Mesendoderm (in vitro differentiated cells): ENCODE measurements at regions not wholly inside any gene's neighbourhood (a gene's known extent, or its start where the extent isn't known, plus 50 kb on each side); places are given as distances from the start of the nearest gene placed in this dataset.

ENCODE experiments used
- DNase-seq: peaks from one replicate; pipeline ENCODE4 v3.0.0; 2013
- H2AK5ac ChIP-seq: 2 replicates; pipeline ENCODE4 v1.6.1; 2013; ENCODE audit warnings: low read length, inconsistent platforms
- H2BK120ac ChIP-seq: 2 replicates; pipeline ENCODE4 v1.6.1; 2013; ENCODE audit warnings: low read depth, mild to moderate bottlenecking, low read length, moderate library complexity, mixed read lengths
- H2BK15ac ChIP-seq: replicated peaks from 2 replicates; pipeline ENCODE4 v1.6.1; 2013; ENCODE audit warnings: low read depth, mild to moderate bottlenecking, moderate library complexity
- H2BK5ac ChIP-seq: 2 replicates; pipeline ENCODE4 v1.6.1; 2013; ENCODE audit warnings: low read length, inconsistent platforms
- H3K18ac ChIP-seq: 2 replicates; pipeline ENCODE4 v1.6.1; 2013; ENCODE audit warnings: mild to moderate bottlenecking, low read length, mixed read lengths
- H3K23ac ChIP-seq: one replicate; pipeline ENCODE4 v1.6.1; 2013; ENCODE audit warnings: low read length
- H3K27ac ChIP-seq: 2 replicates; pipeline ENCODE4 v1.5.1; 2013; ENCODE audit warnings: low read depth, mild to moderate bottlenecking, inconsistent platforms, low read length, moderate library complexity
- H3K27me3 ChIP-seq: 2 replicates; pipeline ENCODE4 v1.6.1; 2013; ENCODE audit warnings: low read length, control low read depth, mild to moderate bottlenecking, inconsistent platforms; ENCODE audit not compliant: insufficient read depth, poor library complexity
- H3K36me3 ChIP-seq: 2 replicates; pipeline ENCODE4 v1.6.1; 2013; ENCODE audit warnings: low read length, inconsistent platforms; ENCODE audit not compliant: control insufficient read depth, insufficient read depth
- H3K4ac ChIP-seq: one replicate; pipeline ENCODE4 v1.6.1; 2013; ENCODE audit warnings: low read depth, mild to moderate bottlenecking, low read length, moderate library complexity
- H3K4me1 ChIP-seq: 2 replicates; pipeline ENCODE4 v1.6.1; 2013; ENCODE audit warnings: low read depth, low read length, inconsistent platforms; ENCODE audit not compliant: control insufficient read depth
- H3K4me2 ChIP-seq: 2 replicates; pipeline ENCODE4 v1.6.1; 2013; ENCODE audit warnings: low read length
- H3K4me3 ChIP-seq: 2 replicates; pipeline ENCODE4 v1.5.1; 2013; ENCODE audit warnings: mild to moderate bottlenecking, low read length
- H3K56ac ChIP-seq: one replicate; pipeline ENCODE4 v1.6.1; 2013; ENCODE audit warnings: low read length
- H3K79me1 ChIP-seq: 2 replicates; pipeline ENCODE4 v1.6.1; 2013; ENCODE audit warnings: low read length, inconsistent platforms
- H3K79me2 ChIP-seq: 2 replicates; pipeline ENCODE4 v1.6.1; 2013; ENCODE audit warnings: mild to moderate bottlenecking, low read length; ENCODE audit not compliant: control insufficient read depth, insufficient read depth
- H3K9ac ChIP-seq: 2 replicates; pipeline ENCODE4 v1.6.1; 2013; ENCODE audit warnings: low read length, inconsistent platforms
- H4K5ac ChIP-seq: one replicate; pipeline ENCODE4 v1.6.1; 2013; ENCODE audit warnings: low read length
- H4K8ac ChIP-seq: one replicate; pipeline ENCODE4 v1.6.1; 2013; ENCODE audit warnings: low read depth, mild to moderate bottlenecking, control low read depth, low read length, moderate library complexity
- WGBS: extraction: QIAGEN DNeasy Blood & Tissue Kit; methylation state at CpG from one replicate; pipeline ENCODE4 v1.1.7; 2013; ENCODE audit warnings: low lambda C conversion rate, missing lambda C conversion rate; ENCODE audit not compliant: insufficient coverage; ENCODE audit errors: extremely low coverage; 5-methylcytosine and 5-hydroxymethylcytosine counted together

DNA sequence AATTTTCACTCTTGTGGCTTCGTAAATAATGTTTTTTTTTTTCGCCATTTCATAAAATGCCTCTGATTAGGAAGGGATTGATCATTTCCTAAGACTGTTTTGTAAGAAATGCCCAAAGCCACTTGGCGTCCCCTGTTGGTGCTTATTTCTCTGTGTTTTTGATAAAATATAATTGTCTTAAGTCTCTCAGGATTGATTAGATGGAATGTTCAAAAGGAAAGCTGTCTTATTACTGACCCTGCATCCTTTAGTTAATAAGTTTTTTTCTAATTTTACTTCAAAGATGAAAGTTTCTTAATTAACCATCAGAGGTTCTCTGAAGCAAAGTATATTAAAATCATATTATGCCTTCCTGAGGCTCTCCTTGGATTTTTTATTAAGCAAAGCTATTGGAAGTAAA, 624.3 kb upstream of the TENM4 start:
- Histone ChIP-seq H2BK120ac (no peak overlapping the region), H4K8ac (no peak overlapping the region), H3K4ac (no peak overlapping the region), H3K27ac (no peak overlapping the region), H3K27me3 (no peaks in the 10 kb centered on the region), H3K4me3 (no peak overlapping the region), H3K9ac (no peak overlapping the region), H2BK5ac (no peak overlapping the region), H3K23ac (no peak overlapping the region), H4K5ac (no peak overlapping the region), H3K56ac (no peak overlapping the region), H3K18ac (no peak overlapping the region), H3K79me1 (no peaks in the 10 kb centered on the region), H2BK15ac (no peak overlapping the region), H3K36me3 (no peaks in the 10 kb centered on the region), H3K4me1 (peaks cover 4% of the 10 kb centered on the region), H2AK5ac (no peak overlapping the region), H3K4me2 (no peak overlapping the region), H3K79me2 (no peaks in the 10 kb centered on the region)
- no peak for DNase-seq
- no CpG with 5 or more reads among the region's 3 CpGs for WGBS

DNA sequence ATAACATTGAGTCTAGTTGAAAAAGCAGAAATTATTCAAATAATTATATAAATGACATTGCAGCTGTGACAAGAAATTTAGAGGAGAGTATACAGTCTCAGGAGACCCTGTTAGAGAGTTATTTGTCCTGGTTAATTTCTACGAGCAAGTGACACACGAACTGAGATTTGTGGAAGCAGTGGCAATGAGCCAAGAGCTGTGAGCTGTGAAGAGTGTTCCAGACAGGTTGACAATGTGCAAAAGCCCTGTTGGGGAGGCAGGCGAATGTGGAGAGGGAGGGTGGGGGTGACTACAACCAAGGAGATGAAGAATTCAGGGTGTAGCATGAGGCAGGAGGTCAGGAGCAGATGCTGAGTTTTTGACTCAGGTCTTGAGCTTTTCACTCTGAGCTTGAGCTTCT, 620.2 kb upstream of the TENM4 start:
- H3K9ac ChIP-seq = no peak overlapping the region
- DNase-seq = no peak
- no peak overlapping the region for H3K23ac ChIP-seq
- no peaks in the 10 kb centered on the region for H3K79me2 ChIP-seq
- H2BK5ac ChIP-seq = no peak overlapping the region
- H4K8ac ChIP-seq = no peak overlapping the region
- H3K4me2 ChIP-seq = no peak overlapping the region
- H2BK15ac ChIP-seq = no peak overlapping the region
- H3K36me3 ChIP-seq = no peaks in the 10 kb centered on the region
- H3K18ac ChIP-seq = no peak overlapping the region
- no peak overlapping the region for H3K56ac ChIP-seq
- H3K4me3 ChIP-seq = no peak overlapping the region
- no peak overlapping the region for H4K5ac ChIP-seq
- no peak overlapping the region for H2AK5ac ChIP-seq
- H3K27ac ChIP-seq = no peak overlapping the region
- no peak overlapping the region for H2BK120ac ChIP-seq
- peaks cover 4% of the 10 kb centered on the region for H3K4me1 ChIP-seq
- no peaks in the 10 kb centered on the region for H3K79me1 ChIP-seq
- H3K27me3 ChIP-seq = no peaks in the 10 kb centered on the region
- no CpG with 5 or more reads among the region's 3 CpGs for WGBS
- no peak overlapping the region for H3K4ac ChIP-seq

DNA sequence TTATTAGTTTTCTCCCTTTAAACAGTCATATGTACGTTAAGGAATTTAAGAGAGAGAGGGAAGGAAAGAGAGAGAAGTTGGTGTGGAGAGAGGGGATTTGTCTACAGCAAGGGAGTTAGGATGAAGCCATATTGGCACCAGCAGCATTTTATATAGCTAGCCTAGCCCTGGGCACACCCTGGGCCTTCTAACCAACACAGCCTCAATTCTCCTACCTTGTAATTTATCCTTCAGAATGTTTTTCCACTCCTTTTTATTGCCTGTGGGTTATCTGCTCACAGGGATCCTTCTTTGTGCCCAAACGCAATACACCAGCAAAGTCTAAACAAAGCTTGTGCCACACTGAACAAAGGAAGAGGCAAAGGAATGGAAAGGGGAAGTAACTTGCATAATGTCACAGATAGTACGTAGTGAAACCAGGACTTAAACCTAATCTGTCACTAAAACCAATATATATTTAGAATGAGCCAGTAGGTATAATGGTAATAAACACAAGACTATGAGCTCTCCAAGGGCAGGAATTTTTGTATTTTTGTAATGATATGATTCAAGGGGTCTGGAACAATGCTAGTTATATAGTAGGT, 613.8 kb upstream of the TENM4 start:
- Histone ChIP-seq H3K4me3 (no peak overlapping the region), H3K4me2 (no peak overlapping the region), H3K27ac (no peak overlapping the region), H3K79me1 (no peaks in the 10 kb centered on the region), H2BK5ac (no peak overlapping the region), H4K8ac (no peak overlapping the region), H2BK15ac (no peak overlapping the region), H4K5ac (no peak overlapping the region), H3K79me2 (no peaks in the 10 kb centered on the region), H3K23ac (no peak overlapping the region), H3K56ac (no peak overlapping the region), H3K36me3 (no peaks in the 10 kb centered on the region), H3K9ac (no peak overlapping the region), H2BK120ac (no peak overlapping the region), H3K18ac (no peak overlapping the region), H3K4ac (no peak overlapping the region), H2AK5ac (no peak overlapping the region), H3K4me1 (no peaks in the 10 kb centered on the region), H3K27me3 (no peaks in the 10 kb centered on the region)
- DNase-seq = no peak
- no CpG with 5 or more reads among the region's 3 CpGs for WGBS

DNA sequence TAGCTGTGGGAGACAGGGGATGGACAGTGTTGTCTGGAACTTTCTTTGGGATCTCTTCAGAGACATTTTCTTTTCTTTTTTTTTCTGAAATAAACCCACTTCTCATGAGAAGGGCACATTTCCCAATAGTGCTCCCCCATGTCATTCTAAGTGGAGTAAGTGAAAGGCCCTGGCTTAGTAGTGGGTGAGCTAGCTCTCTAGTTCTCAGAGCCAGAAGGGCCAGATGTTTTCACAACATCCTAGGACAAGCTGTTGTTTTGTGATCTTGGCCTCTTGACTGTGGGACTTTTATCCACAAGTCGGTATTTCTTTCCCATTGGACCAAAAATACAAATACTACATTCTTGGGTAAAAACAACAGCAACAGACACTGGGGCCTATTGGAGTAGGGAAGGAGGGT, 607.7 kb upstream of the TENM4 start:
- no peak overlapping the region for H2AK5ac ChIP-seq
- no peak overlapping the region for H2BK15ac ChIP-seq
- H4K5ac ChIP-seq = no peak overlapping the region
- no peak overlapping the region for H3K18ac ChIP-seq
- no peak overlapping the region for H2BK5ac ChIP-seq
- DNase-seq = no peak
- H3K36me3 ChIP-seq = no peaks in the 10 kb centered on the region
- H3K56ac ChIP-seq = no peak overlapping the region
- no peaks in the 10 kb centered on the region for H3K79me1 ChIP-seq
- no peak overlapping the region for H2BK120ac ChIP-seq
- H3K4me2 ChIP-seq = no peak overlapping the region
- H3K79me2 ChIP-seq = no peaks in the 10 kb centered on the region
- no peak overlapping the region for H3K4me3 ChIP-seq
- H3K27me3 ChIP-seq = no peaks in the 10 kb centered on the region
- H3K23ac ChIP-seq = no peak overlapping the region
- peaks cover 2% of the 10 kb centered on the region for H3K4me1 ChIP-seq
- no peak overlapping the region for H3K4ac ChIP-seq
- no peak overlapping the region for H3K27ac ChIP-seq
- WGBS = no CpG with 5 or more reads among the region's 1 CpG
- H4K8ac ChIP-seq = no peak overlapping the region
- no peak overlapping the region for H3K9ac ChIP-seq

DNA sequence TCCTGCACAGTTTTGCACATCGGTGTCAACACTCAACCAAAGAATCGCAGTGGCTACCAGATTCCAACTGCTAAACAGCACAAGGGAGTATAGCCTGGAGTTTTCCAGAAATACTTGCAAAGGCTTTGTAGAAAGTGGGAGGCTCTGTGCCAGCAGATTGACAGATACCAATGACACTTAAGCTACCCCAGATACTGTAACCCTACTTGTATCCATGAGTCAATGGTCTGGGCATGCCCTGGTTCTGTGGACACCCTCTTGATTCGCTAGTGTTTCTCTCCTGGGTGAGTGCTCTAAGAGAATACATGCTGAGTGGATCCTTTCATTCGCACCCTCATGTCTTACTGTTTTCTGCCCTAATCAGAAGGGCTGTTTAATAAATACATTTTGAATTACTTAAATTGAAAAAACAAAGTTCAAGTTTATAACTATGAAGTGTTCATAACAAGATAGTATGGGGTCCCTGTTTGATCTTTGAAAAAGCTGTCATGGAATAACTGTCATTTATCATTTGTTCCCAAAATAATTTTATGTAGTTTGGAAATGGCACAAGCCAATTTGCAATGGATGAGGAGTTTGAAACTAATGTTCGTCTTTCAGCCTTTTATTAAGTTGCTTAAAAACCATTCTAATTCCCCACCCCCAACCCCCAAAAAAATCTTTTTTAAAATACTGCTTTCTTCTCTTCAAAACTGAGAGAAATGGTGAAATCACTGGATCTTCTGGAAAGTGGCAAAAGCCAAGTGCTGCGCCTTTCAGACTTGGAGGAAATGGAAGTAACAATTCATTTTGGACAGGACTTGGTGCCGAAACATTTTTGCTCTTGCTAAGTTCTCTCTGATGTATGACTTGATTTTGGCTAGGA, 600.5 kb upstream of the TENM4 start:
- Histone ChIP-seq H3K9ac (no peak overlapping the region), H3K4ac (no peak overlapping the region), H3K18ac (no peak overlapping the region), H3K79me2 (no peaks in the 10 kb centered on the region), H2AK5ac (no peak overlapping the region), H3K56ac (no peak overlapping the region), H3K36me3 (no peaks in the 10 kb centered on the region), H3K4me2 (no peak overlapping the region), H3K79me1 (no peaks in the 10 kb centered on the region), H3K27me3 (no peaks in the 10 kb centered on the region), H3K27ac (no peak overlapping the region), H2BK15ac (no peak overlapping the region), H2BK5ac (no peak overlapping the region), H4K8ac (no peak overlapping the region), H3K23ac (no peak overlapping the region), H3K4me1 (no peaks in the 10 kb centered on the region), H4K5ac (no peak overlapping the region), H3K4me3 (no peak overlapping the region), H2BK120ac (no peak overlapping the region)
- no peak for DNase-seq
- no CpG with 5 or more reads among the region's 7 CpGs for WGBS
